IMR-90 (cell line): ENCODE measurements at regions not wholly inside any gene's neighbourhood (a gene's known extent, or its start where the extent isn't known, plus 50 kb on each side); places are given as distances from the start of the nearest gene placed in this dataset.

Experiments used
- ATAC-seq: fragments of 200-7000 bp; cut with Tn5 transposase; 2 replicates; pipeline ENCODE4 v1.9.1; 2020; ENCODE audit warnings: low read depth, mild to moderate bottlenecking, moderate library complexity
- BruUV-seq: library from RNA; stranded (reverse); fragments of 400-500 nt; replicated peaks from 2 replicates; lab custom pipeline; 2021; lab: Mats Ljungman, UMichigan
- CTCF ChIA-PET: fragments of 300-600 bp; formaldehyde crosslinking; extraction: SDS; loops from one replicate; lab custom pipeline; 2021; ENCODE audit warnings: antibody characterized with exemption; lab: Yijun Ruan, JAX
- POLR2A ChIA-PET: fragments of 300-600 bp; sonication (Branson Sonifier 250); formaldehyde crosslinking; loops from one replicate; lab custom pipeline; 2022; ENCODE audit warnings: antibody characterized with exemption; ENCODE audit not compliant: unreplicated experiment; lab: Charles Lee
- DNase-seq: peaks from one replicate; pipeline ENCODE4 v3.0.0; 2013
- H2AFZ ChIP-seq: replicated peaks from 2 replicates; pipeline ENCODE3; 2013; ENCODE audit warnings: low read length, mild to moderate bottlenecking; ENCODE audit not compliant: poor library complexity
- H2AK5ac ChIP-seq: 2 replicates; pipeline ENCODE4 v1.6.1; 2013; ENCODE audit warnings: low read depth, low read length, inconsistent platforms
- H2AK9ac ChIP-seq: replicated peaks from 2 replicates; pipeline ENCODE3; 2013; ENCODE audit warnings: mild to moderate bottlenecking, low read depth, low read length, moderate library complexity; ENCODE audit not compliant: poor library complexity
- H2BK120ac ChIP-seq: 2 replicates; pipeline ENCODE4 v1.6.1; 2013; ENCODE audit warnings: low read depth, low read length, inconsistent platforms
- H2BK15ac ChIP-seq: 3 replicates; pipeline ENCODE4 v1.6.1; 2013; ENCODE audit warnings: low read depth, low read length, inconsistent platforms
- H2BK20ac ChIP-seq: 2 replicates; pipeline ENCODE4 v1.6.1; 2013; ENCODE audit warnings: low read depth, mild to moderate bottlenecking, inconsistent platforms, low read length, moderate library complexity
- H2BK5ac ChIP-seq: 2 replicates; pipeline ENCODE4 v1.6.1; 2013; ENCODE audit warnings: mild to moderate bottlenecking, low read depth, low read length, inconsistent platforms; ENCODE audit not compliant: poor library complexity, severe bottlenecking
- H3K14ac ChIP-seq: replicated peaks from 2 replicates; pipeline ENCODE4 v1.6.1; 2013; ENCODE audit warnings: low read depth, low read length, inconsistent platforms
- H3K18ac ChIP-seq: 2 replicates; pipeline ENCODE4 v1.6.1; 2013; ENCODE audit warnings: low read depth, low read length, control low read depth
- H3K23ac ChIP-seq: 2 replicates; pipeline ENCODE4 v1.6.1; 2013; ENCODE audit warnings: low read depth, low read length, inconsistent platforms
- H3K27ac ChIP-seq: 2 replicates; pipeline ENCODE4 v1.5.1; 2013; ENCODE audit warnings: mild to moderate bottlenecking, control low read depth, low read length; ENCODE audit not compliant: insufficient read depth
- H3K27me3 ChIP-seq: 2 replicates; pipeline ENCODE4 v1.6.1; 2013; ENCODE audit warnings: low read length; ENCODE audit not compliant: control insufficient read depth, insufficient read depth
- H3K36me3 ChIP-seq: 2 replicates; pipeline ENCODE4 v1.6.1; 2013; ENCODE audit warnings: low read length, mixed read lengths; ENCODE audit not compliant: control insufficient read depth, insufficient read depth
- H3K4ac ChIP-seq: 2 replicates; pipeline ENCODE4 v1.6.1; 2013; ENCODE audit warnings: low read depth, low read length, inconsistent platforms
- H3K4me1 ChIP-seq: 2 replicates; pipeline ENCODE4 v1.6.1; 2013; ENCODE audit warnings: low read length, mixed read lengths; ENCODE audit not compliant: control insufficient read depth, insufficient read depth
- H3K4me2 ChIP-seq: 2 replicates; pipeline ENCODE4 v1.6.1; 2013; ENCODE audit warnings: low read depth, mild to moderate bottlenecking, control low read depth, low read length, moderate library complexity
- H3K4me3 ChIP-seq: 2 replicates; pipeline ENCODE4 v1.5.1; 2013; ENCODE audit warnings: low read depth, mild to moderate bottlenecking, control low read depth, low read length, moderate library complexity; ENCODE audit not compliant: insufficient read depth
- H3K56ac ChIP-seq: 2 replicates; pipeline ENCODE4 v1.6.1; 2013; ENCODE audit warnings: low read length, inconsistent platforms; ENCODE audit not compliant: insufficient read depth; ENCODE audit errors: extremely low read depth
- H3K79me1 ChIP-seq, 2 experiments: 2 replicates each; pipeline ENCODE4 v1.6.1; 2013; ENCODE audit warnings: low read length in 2 of 2, inconsistent platforms in 1 of 2, low read depth in 1 of 2
- H3K9ac ChIP-seq: 2 replicates; pipeline ENCODE4 v1.6.1; 2013; ENCODE audit warnings: low read depth, low read length, control low read depth
- H3K9me1 ChIP-seq: 2 replicates; pipeline ENCODE4 v1.6.1; 2013; ENCODE audit warnings: low read length, inconsistent platforms; ENCODE audit not compliant: insufficient read depth
- H3K9me3 ChIP-seq: 2 replicates; pipeline ENCODE4 v1.6.1; 2013; ENCODE audit warnings: low read length; ENCODE audit not compliant: control insufficient read depth, insufficient read depth
- H4K20me1 ChIP-seq: 2 replicates; pipeline ENCODE4 v1.6.1; 2013; ENCODE audit warnings: low read length, inconsistent platforms; ENCODE audit not compliant: insufficient read depth
- H4K5ac ChIP-seq: 2 replicates; pipeline ENCODE4 v1.6.1; 2013; ENCODE audit warnings: mild to moderate bottlenecking, low read depth, low read length, control low read depth
- H4K8ac ChIP-seq, 2 experiments: 2 replicates each; pipeline ENCODE4 v1.6.1; 2013; ENCODE audit warnings: low read depth in 2 of 2, low read length in 2 of 2, control low read depth in 1 of 2, inconsistent platforms in 1 of 2
- H4K91ac ChIP-seq: 2 replicates; pipeline ENCODE4 v1.6.1; 2013; ENCODE audit warnings: low read depth, low read length, inconsistent platforms; ENCODE audit not compliant: insufficient read depth
- BHLHE40 ChIP-seq: fragments of 150-350 bp; IDR thresholded peaks from 2 replicates; pipeline ENCODE4 v1.6.1; 2016; ENCODE audit warnings: mild to moderate bottlenecking, low read depth, low read length
- CEBPB ChIP-seq: IDR thresholded peaks from 2 replicates; pipeline ENCODE4 v1.6.1; 2012; ENCODE audit warnings: low read depth, low read length, improper control_type of control experiment
- CHD1 ChIP-seq: IDR thresholded peaks from 2 replicates; pipeline ENCODE4 v1.6.1; 2012; ENCODE audit warnings: low read depth, low read length, improper control_type of control experiment
- CTCF ChIP-seq: conservative IDR thresholded peaks from 2 replicates; pipeline ENCODE4 v1.5.1; 2012; ENCODE audit warnings: mild to moderate bottlenecking, low read depth, low read length, improper control_type of control experiment
- ELK1 ChIP-seq: fragments of 150-350 bp; IDR thresholded peaks from 2 replicates; pipeline ENCODE4 v1.6.1; 2016; ENCODE audit warnings: low read depth, mild to moderate bottlenecking, low read length, moderate library complexity, borderline replicate concordance
- FOS ChIP-seq: fragments of 150-350 bp; IDR thresholded peaks from 2 replicates; pipeline ENCODE4 v1.6.1; 2016; ENCODE audit warnings: low read depth, low read length
- MAFK ChIP-seq: IDR thresholded peaks from 2 replicates; pipeline ENCODE4 v1.6.1; 2012; ENCODE audit warnings: low read depth, low read length, improper control_type of control experiment
- MAZ ChIP-seq: IDR thresholded peaks from 2 replicates; pipeline ENCODE4 v1.6.1; 2012; ENCODE audit warnings: low read depth, mild to moderate bottlenecking, low read length, improper control_type of control experiment, moderate library complexity, borderline replicate concordance
- MXI1 ChIP-seq: IDR thresholded peaks from 2 replicates; pipeline ENCODE4 v1.6.1; 2012; ENCODE audit warnings: low read depth, mild to moderate bottlenecking, low read length, moderate library complexity, borderline replicate concordance
- NFE2L2 ChIP-seq: fragments of 150-350 bp; IDR thresholded peaks from 2 replicates; pipeline ENCODE4 v1.6.1; 2016; ENCODE audit warnings: low read depth, mild to moderate bottlenecking, low read length
- POLR2A ChIP-seq: IDR thresholded peaks from 2 replicates; pipeline ENCODE4 v1.6.1; 2012; ENCODE audit warnings: mild to moderate bottlenecking, low read depth, low read length
- RAD21 ChIP-seq: IDR thresholded peaks from 2 replicates; pipeline ENCODE4 v1.6.1; 2012; ENCODE audit warnings: low read length, improper control_type of control experiment
- RCOR1 ChIP-seq: IDR thresholded peaks from 2 replicates; pipeline ENCODE4 v1.6.1; 2012; ENCODE audit warnings: mild to moderate bottlenecking, low read length, improper control_type of control experiment; ENCODE audit not compliant: insufficient replicate concordance
- RFX5 ChIP-seq: IDR thresholded peaks from 2 replicates; pipeline ENCODE4 v1.8.0; 2012; ENCODE audit warnings: low read depth, mild to moderate bottlenecking, low read length, moderate library complexity
- SMC3 ChIP-seq: fragments of 150-350 bp; IDR thresholded peaks from 2 replicates; pipeline ENCODE4 v1.6.1; 2016; ENCODE audit warnings: low read depth, mild to moderate bottlenecking, antibody characterized with exemption, low read length, moderate library complexity
- USF2 ChIP-seq: fragments of 150-350 bp; IDR thresholded peaks from 2 replicates; pipeline ENCODE4 v1.6.1; 2017; ENCODE audit warnings: mild to moderate bottlenecking, antibody characterized with exemption, low read length, low read depth
- WGBS, 2 experiments: methylation state at CpG; one replicate each; pipeline versions ENCODE4 v1.1.5 to v1.1.7; 2013; ENCODE audit warnings: missing lambda C conversion rate in 2 of 2; ENCODE audit not compliant: insufficient read length in 1 of 2; ENCODE audit errors: extremely low coverage in 2 of 2; 5-methylcytosine and 5-hydroxymethylcytosine counted together
- dilution Hi-C: fragments of 300-500 bp; cut with HindIII; formaldehyde crosslinking; loops from one replicate; pipeline ENCODE4 v1.14.3; 2018; ENCODE audit warnings: low sequenced_read_pairs; ENCODE audit not compliant: unreplicated experiment
- in situ Hi-C: fragments of 300-500 bp; cut with MboI; formaldehyde crosslinking; loops from 3 replicates; pipeline ENCODE4 v1.14.3; 2019; ENCODE audit warnings: low sequenced_read_pairs, inconsistent platforms, mixed read lengths
- intact Hi-C: fragments of 100-400 bp; cut with micrococcal nuclease; formaldehyde crosslinking; loops from 2 replicates; pipeline ENCODE4 v1.10.0; 2022

GRCh38 chr15:79195239-79195638 is 87.3 kb upstream of the ANKRD34C start:
- DNase-seq (no peak), ATAC-seq (no peak)
- Histone ChIP-seq H2AK5ac (no peak overlapping the region), H4K20me1 (no peaks in the 10 kb centered on the region), H3K27me3 (peaks cover 24% of the 10 kb centered on the region), H4K8ac (no peak overlapping the region), H3K27ac (no peak overlapping the region), H3K56ac (no peak overlapping the region), H2AFZ (no peak overlapping the region), H3K9me3 (no peaks in the 10 kb centered on the region), H3K4ac (no peak overlapping the region), H2BK15ac (no peak overlapping the region), H3K23ac (no peak overlapping the region), H3K4me1 (no peaks in the 10 kb centered on the region), H4K5ac (no peak overlapping the region), H2BK120ac (no peak overlapping the region), H3K36me3 (no peaks in the 10 kb centered on the region), H3K9me1 (no peaks in the 10 kb centered on the region), H3K79me1 (no peaks in the 10 kb centered on the region), H2BK5ac (no peak overlapping the region), H3K18ac (no peak overlapping the region), H3K14ac (no peak overlapping the region), H3K4me3 (no peak overlapping the region), H3K4me2 (no peak overlapping the region), H2BK20ac (no peak overlapping the region), H3K9ac (no peak overlapping the region), H2AK9ac (no peak overlapping the region), H4K91ac (no peak overlapping the region)
- POLR2A ChIA-PET: no interaction called here
- CTCF ChIA-PET: interaction anchor here (0.8 kb wide), 1 partner anchor 1198 kb away, joined by 4 read pairs; no protein-coding TSS in a partner anchor
- no peak for TF ChIP-seq BHLHE40
- no peak for TF ChIP-seq RCOR1
- TF ChIP-seq MAZ: no peak
- TF ChIP-seq RFX5: no peak
- no peak for TF ChIP-seq FOS
- no peak for TF ChIP-seq MXI1
- TF ChIP-seq USF2: no peak
- no peak for TF ChIP-seq MAFK
- TF ChIP-seq NFE2L2: no peak
- TF ChIP-seq POLR2A: no peak
- TF ChIP-seq CEBPB: no peak
- TF ChIP-seq SMC3: no peak
- no peak for TF ChIP-seq CTCF
- TF ChIP-seq ELK1: no peak
- TF ChIP-seq RAD21: no peak
- TF ChIP-seq CHD1: no peak
- no TSS peak for BruUV-seq
- intact Hi-C loops (no loop called here), in situ Hi-C loops (no loop called here), dilution Hi-C loops (no loop called here)
- 24% methylated on average over 3 of the region's 4 CpGs; no CpG with 5 or more reads in 1 of the 2 experiments for WGBS, 2 experiments
